GM12878 (cell line): ENCODE measurements at regions not wholly inside any gene's neighbourhood (a gene's known extent, or its start where the extent isn't known, plus 50 kb on each side); places are given as distances from the start of the nearest gene placed in this dataset.

Experiments
- CBX3 ChIP-seq: fragments of 200-600 bp; sonication (generic); IDR thresholded peaks from 2 replicates; pipeline ENCODE4 v1.6.1; 2016; ENCODE audit warnings: low read depth, borderline replicate concordance
- ETV6 ChIP-seq, 2 experiments: fragments of 450-650 bp in 1 of 2; IDR thresholded peaks in 1 of 2; conservative IDR thresholded peaks in 1 of 2; 2 replicates each; pipeline ENCODE4 v1.6.1; 2014; ENCODE audit warnings: antibody characterized with exemption in 1 of 2, borderline replicate concordance in 1 of 2, low read depth in 1 of 2, mild to moderate bottlenecking in 1 of 2, moderate library complexity in 1 of 2
- GABPA ChIP-seq: IDR thresholded peaks from 2 replicates; pipeline ENCODE4 v1.6.1; 2014; ENCODE audit warnings: antibody characterized with exemption, low read depth, mild to moderate bottlenecking, inconsistent platforms
- IKZF1 ChIP-seq: fragments of 450-650 bp; conservative IDR thresholded peaks from 2 replicates; pipeline ENCODE4 v1.6.1; 2017; ENCODE audit warnings: antibody characterized with exemption, mild to moderate bottlenecking
- LARP7 ChIP-seq: fragments of 450-650 bp; IDR thresholded peaks from 2 replicates; pipeline ENCODE4 v1.6.1; 2017; ENCODE audit warnings: mild to moderate bottlenecking
- MYB ChIP-seq: fragments of 150-350 bp; IDR thresholded peaks from 2 replicates; pipeline ENCODE4 v1.6.1; 2014; ENCODE audit warnings: mild to moderate bottlenecking, low read depth, low read length, borderline replicate concordance
- RAD51 ChIP-seq: fragments of 450-650 bp; IDR thresholded peaks from 2 replicates; pipeline ENCODE4 v1.6.1; 2016; ENCODE audit warnings: moderate library complexity, mild to moderate bottlenecking, inconsistent platforms
- SUPT20H ChIP-seq: IDR thresholded peaks from 2 replicates; pipeline ENCODE4 v1.6.1; 2011; ENCODE audit warnings: low read depth, mild to moderate bottlenecking, low read length, moderate library complexity, borderline replicate concordance; ENCODE audit not compliant: control insufficient read depth
- ZNF274 ChIP-seq: IDR thresholded peaks from one replicate; pipeline ENCODE4 v1.8.0; 2011; ENCODE audit not compliant: insufficient read length, insufficient read depth
- TF ChIP-seq, protein P1 (sequence below): IDR thresholded peaks from 2 replicates; pipeline ENCODE4 v1.6.1; 2011; ENCODE audit warnings: borderline replicate concordance, low read depth, mild to moderate bottlenecking, moderate library complexity, mixed read lengths, low read length; ENCODE audit not compliant: insufficient read depth; ENCODE audit errors: extremely low read length
- TF ChIP-seq, protein P2 (sequence below): fragments of 450-650 bp; IDR thresholded peaks from 2 replicates; pipeline ENCODE4 v1.6.1; 2017; ENCODE audit warnings: mild to moderate bottlenecking

DNA sequence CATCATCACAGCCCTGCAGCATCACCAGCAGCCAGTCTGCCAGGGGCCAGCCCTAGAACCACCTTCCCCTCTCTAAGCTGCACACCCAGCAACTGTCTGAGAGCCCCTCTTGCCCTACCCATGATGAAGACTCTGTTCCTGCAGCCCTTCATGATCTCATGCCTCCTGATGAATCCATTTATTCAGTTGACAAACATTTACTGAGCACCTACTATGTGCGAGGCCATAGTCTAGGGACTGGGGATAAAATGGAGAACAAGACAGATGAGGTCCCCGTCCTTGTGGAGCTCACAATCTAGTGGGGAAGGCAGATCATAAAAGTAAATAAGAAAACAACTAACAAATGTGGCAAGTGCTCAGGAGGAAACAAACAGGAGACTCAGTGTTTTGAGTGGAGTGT lies 96.3 kb downstream of the PCDH1 start (continued):
- TF ChIP-seq, protein P1, sequence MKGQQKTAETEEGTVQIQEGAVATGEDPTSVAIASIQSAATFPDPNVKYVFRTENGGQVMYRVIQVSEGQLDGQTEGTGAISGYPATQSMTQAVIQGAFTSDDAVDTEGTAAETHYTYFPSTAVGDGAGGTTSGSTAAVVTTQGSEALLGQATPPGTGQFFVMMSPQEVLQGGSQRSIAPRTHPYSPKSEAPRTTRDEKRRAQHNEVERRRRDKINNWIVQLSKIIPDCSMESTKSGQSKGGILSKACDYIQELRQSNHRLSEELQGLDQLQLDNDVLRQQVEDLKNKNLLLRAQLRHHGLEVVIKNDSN: no peak
- no peak for TF ChIP-seq LARP7
- TF ChIP-seq RAD51: no peak
- TF ChIP-seq CBX3: no peak
- TF ChIP-seq IKZF1: no peak
- no peak for TF ChIP-seq SUPT20H
- TF ChIP-seq, protein P2, sequence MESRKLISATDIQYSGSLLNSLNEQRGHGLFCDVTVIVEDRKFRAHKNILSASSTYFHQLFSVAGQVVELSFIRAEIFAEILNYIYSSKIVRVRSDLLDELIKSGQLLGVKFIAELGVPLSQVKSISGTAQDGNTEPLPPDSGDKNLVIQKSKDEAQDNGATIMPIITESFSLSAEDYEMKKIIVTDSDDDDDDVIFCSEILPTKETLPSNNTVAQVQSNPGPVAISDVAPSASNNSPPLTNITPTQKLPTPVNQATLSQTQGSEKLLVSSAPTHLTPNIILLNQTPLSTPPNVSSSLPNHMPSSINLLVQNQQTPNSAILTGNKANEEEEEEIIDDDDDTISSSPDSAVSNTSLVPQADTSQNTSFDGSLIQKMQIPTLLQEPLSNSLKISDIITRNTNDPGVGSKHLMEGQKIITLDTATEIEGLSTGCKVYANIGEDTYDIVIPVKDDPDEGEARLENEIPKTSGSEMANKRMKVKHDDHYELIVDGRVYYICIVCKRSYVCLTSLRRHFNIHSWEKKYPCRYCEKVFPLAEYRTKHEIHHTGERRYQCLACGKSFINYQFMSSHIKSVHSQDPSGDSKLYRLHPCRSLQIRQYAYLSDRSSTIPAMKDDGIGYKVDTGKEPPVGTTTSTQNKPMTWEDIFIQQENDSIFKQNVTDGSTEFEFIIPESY: no peak
- TF ChIP-seq ZNF274: no peak
- TF ChIP-seq MYB: no peak
- no peak for TF ChIP-seq ETV6 (conservative IDR thresholded peaks at IDR 0.05 in 1 of 2, IDR thresholded peaks at IDR 0.05 in 1 of 2; ENCODE audit: borderline replicate concordance in 1 of 2, low read depth in 1 of 2)
- TF ChIP-seq GABPA: no peak
